ENCODE measurements at regions not wholly inside any gene's neighbourhood (a gene's known extent, or its start where the extent isn't known, plus 50 kb on each side); places are given as distances from the start of the nearest gene placed in this dataset.

- TF ChIP-seq CTCF (IDR thresholded peaks at IDR 0.05) (no peak), POLR2A (IDR thresholded peaks at IDR 0.05) (no peak)
Measured at GRCh38 chrY:16572061-16572460, 1308.0 kb downstream of the CDY2B start.

Data from testis (tissue), 2 donors.